GM19395 (cell line): ENCODE measurements at regions not wholly inside any gene's neighbourhood (a gene's known extent, or its start where the extent isn't known, plus 50 kb on each side); places are given as distances from the start of the nearest gene placed in this dataset.
"Not testable (repeated sequence)": the region's sequence is repeated elsewhere in the genome, so short reads cannot be mapped to it uniquely, and the experiment has no call there.

Experiments
- ATAC-seq: cut with Tn5 transposase; IDR thresholded peaks from one replicate; pipeline ENCODE4 v1.9.1; 2021; ENCODE audit warnings: mild to moderate bottlenecking, moderate library complexity; ENCODE audit not compliant: unreplicated experiment

DNA sequence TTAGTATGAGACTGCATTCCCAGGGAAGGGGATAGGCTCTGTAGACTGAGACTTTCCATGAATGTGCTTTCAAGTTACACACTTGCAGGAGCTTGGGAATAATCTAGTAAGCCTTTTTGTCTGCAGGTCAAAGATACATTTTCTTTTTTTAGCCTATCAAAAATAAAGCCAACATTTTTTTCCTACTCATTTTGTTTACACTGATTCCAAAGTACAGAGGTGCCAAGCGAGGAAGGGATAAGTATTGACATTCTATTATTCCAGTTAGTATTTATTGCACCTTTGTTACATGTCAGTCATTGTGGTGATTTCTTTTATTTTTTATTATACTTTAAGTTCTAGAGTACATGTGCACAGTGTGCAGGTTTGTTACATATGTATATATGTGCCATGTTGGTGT is 413.0 kb upstream of the CHORDC1 start:
- ATAC-seq, result no peak

DNA sequence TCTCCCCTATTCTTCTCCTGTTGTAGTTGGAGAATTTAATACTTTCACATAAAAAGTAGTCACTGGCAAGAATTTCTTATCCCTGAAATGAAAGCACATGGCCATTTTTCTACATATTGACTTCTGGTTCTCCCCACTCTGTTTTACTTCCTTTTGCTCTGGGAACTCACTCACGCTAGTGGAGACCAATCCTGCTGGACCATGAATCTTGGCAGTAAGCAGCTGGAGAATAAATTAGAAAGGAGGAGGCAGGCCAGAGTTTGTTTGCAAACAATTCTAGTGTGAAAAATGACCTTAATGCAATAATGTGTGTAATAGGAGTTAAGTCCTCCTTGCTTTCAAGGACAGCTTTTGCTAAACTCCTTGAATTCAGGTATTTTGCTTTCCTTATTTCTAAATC is 412.3 kb upstream of the CHORDC1 start:
- ATAC-seq, result no peak

DNA sequence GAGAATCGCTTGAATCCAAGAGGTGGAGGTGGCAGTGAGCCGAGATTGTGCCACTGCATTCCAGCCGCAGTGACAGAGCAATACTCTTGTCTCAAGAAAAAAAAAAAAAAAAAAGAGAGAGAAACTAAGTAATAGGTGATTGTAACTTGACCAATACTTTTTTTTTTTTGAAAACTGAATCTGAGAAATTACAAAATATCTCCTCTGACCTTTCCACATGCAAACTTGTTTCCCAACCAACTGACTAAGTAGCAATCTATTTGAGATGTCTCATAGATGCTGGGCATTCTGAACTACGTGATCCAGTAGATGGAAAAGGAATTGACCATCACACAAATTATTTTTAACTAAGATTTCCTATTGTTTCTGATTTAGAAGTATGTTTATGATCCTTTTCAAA is 407.3 kb upstream of the CHORDC1 start:
- no peak for ATAC-seq

DNA sequence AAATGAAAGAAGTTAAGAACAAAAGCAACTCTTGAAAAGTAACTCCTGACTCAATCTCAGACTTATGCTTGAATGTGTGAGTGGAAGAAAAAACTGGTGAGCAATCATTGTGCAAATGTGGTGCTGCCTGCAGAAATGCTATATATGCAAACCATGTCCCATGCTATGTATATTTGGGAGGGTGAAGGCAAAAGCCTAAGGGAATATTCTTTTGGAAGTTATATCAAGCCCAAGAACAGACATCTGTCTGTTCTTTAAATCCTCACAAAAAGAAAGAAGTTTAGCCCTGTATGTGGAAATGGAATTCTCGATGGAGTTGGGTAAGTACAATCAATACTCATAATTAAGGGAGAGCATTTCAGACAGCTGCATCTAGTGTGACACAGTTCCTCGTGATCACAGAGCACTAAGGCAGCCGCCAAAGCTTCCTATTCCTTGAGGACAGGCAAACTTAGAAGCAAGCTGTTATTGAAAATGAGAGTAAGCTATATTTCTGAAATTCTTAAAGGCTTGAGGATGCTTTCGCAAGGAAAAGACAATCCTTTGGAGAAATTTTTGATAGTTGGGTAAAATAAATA is 406.5 kb upstream of the CHORDC1 start:
- no peak for ATAC-seq

DNA sequence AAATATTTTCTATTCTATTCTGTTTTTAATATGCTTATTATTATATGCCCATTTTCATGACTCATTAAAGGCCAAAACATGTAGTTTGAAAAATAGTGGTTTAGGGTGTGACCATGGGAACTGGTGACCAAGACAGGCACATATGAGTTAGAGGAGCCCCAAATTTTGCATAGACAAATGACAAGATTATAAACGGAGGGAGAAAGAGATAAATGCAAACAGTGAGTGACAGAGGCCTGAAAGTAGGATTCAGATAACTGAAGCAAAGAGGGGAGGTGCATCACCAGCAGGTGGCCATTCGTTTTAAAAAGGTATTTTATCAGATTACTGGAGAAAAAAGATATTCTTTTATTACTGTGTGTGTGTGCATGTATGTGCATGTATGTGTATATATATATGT is 391.5 kb upstream of the CHORDC1 start:
- ATAC-seq, result no peak

DNA sequence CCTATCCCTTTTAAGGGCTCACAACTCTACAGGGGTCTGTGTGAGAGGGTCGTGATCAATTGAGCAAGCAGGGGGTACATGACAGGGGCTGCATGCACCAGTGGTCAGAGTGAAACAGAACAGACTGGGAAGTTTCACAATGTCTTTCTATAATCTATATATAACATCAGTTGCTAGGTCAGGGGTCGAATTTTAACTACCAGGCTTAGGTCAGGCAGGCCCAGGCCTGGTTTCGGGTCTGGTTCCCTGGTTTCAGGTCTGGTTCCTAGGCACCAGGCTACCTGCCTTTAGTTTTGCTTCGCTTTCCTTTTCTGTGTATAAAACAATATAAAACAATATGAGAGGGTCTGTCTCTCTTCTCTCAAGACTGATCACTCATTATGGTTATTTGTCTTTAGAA is 390.2 kb upstream of the CHORDC1 start:
- not testable (repeated sequence) for ATAC-seq

DNA sequence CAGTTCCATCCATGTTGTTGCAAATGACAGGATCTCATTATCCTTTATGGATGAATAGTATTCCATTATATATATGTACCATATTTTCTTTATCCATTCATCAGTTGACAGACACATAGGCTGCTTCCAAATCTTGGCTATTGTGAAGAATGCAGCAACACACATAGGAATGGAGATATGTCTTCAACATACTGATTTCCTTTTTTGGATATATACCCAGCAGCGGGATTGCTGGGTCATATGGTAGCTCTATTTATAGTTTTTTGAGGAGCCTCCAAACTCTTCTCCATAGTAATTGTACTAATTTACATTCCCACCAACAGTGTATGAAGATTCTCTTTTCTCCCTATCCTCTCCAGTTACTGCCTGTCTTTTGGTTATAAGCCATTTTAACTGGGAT is 383.9 kb upstream of the CHORDC1 start:
- ATAC-seq, result no peak

DNA sequence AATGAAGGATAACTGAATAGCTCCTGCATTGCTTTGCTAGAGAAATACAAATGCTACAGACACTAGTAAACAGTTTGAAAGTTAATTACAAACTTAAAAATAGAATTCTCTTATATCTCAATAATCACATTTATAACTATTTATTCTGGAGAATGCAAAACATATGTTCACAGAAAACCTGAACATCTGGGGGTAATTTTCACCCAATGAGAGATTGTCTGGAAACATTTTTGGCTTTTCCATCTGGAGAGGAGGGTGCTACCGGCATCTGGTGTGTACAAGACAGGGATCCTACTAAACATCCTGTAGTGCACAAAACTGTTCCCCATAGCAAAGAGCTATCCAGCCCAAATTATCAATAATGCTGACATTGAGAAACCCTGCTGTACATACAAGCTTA is 378.4 kb upstream of the CHORDC1 start:
- ATAC-seq, result no peak

DNA sequence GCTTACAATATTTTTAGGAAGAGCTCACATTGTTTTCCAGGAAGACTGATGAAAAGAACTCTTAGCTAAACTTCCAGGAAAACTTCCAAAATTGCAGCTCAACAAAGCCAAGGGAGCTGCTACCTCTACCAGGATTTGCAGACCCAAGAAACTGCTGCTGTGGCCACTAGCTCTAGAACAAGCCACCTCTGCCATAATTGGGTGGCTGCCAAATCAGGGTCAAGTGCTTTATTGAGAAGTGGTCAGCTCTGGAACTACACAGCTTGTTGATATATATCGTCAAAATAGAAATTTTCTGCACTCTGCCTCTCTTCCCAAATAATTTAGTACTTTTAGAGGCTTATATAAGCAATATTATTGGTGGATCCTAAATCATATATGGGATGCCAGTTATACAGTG is 371.8 kb upstream of the CHORDC1 start:
- ATAC-seq, result no peak

DNA sequence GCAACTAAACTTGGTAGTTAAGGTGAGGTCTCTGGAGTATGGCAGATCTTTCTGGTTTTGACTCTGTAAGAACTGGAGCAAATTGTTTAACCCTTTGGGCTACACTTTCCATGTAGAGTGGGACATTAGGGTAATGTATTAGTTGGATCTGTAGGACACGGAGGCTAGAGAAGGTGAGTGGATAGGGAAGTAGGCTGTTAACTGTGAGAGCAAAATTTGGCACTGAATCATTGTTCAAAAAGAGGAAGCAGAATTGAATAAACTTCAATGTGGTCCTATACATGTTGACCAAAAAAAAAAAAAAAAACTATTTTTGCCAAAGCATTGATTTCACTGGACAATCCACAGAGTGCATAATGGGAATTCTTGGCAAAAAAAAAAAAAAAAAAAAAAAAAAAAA is 370.2 kb upstream of the CHORDC1 start:
- ATAC-seq, result no peak

DNA sequence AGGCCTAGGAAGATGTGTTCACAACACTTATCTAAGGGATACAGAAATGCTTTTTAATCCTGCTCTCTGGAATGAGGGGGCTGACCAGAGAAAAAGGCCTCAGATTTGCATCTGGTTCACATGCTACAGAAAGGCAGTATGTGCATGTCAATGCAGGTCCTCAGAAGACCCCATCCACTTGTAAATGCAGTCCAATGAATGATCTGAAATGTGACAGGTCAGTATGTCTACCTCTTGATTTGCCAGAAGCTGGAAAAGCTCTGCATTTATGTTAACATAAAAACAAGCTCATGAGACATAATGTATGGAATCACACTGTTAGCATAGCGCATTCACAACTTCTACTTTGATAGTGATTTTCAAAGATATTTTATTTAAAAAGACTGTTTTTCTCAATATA is 367.4 kb upstream of the CHORDC1 start:
- ATAC-seq, result no peak

DNA sequence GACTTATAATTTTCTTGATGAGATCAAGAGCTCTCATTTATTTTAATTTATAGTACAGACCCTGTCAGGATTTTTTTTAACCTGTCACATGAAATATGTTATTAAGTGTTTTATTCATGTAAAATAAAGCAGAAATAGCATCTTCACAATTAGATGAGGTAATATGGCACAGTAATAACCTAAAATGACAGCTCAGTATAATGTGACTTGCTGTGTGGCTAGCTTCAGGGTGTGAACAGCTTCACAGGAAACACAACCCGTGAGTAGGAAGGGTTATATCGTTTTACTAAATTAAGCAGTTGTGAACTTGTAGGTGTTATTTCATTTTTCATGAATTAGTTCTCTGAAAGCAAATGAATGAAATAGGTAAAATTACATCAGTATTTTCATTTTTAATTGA is 366.9 kb upstream of the CHORDC1 start:
- ATAC-seq, result no peak

DNA sequence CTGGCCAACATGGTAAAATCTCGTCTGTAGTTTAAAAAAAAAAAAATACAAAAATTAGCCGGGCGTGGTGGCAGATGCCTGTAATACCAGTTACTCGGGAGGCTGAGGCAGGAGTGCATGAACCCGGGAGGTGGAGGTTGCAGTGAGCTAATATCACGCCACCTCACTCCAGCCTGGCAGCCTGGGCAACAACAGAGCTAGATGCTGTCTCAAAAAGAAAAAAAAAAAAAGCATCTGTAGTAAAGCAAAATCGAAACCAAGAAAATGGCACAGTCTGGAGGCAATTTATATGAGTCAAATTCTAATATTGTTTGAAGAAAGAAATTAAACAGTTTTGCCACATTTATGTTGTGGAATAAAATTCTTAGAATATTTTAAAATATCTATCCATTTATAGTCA is 365.0 kb upstream of the CHORDC1 start:
- ATAC-seq, result no peak

DNA sequence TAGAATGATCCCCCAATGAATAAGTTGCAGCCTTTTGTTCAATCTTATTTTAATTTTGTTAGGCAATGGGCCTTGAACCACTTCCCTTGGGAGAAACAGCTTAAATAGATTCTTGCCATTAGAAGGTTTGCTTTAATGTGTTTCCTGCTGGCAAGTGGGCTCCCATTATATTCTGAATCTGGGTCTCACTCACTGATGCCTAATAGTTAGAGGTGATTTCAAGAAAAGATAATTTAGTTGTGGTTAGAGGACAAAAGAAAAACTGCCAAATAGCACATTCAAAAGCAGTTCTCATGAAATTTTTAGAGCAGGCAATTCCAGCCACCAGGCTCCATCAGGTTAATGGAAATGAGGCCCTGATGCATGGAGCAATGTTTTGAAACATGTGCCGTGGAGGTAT is 362.6 kb upstream of the CHORDC1 start:
- no peak for ATAC-seq

DNA sequence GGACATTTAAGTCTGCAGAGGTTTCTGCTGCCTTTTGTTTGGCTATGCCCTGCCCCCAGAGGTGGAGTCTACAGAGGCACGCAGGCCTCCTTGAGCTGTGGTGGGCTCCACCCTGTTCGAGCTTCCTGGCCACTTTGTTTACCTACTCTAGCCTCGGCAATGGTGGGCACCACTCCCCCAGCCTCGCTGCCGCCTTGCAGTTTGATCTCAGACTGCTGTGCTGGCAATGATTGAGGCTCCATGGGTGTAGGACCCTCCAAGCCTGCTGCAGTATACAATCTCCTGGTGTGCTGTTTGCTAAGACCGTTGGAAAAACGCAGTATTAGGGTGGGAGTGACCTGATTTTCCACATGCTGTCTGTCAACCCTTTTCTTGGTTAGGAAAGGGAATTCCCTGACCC is 360.1 kb upstream of the CHORDC1 start:
- not testable (repeated sequence) for ATAC-seq

DNA sequence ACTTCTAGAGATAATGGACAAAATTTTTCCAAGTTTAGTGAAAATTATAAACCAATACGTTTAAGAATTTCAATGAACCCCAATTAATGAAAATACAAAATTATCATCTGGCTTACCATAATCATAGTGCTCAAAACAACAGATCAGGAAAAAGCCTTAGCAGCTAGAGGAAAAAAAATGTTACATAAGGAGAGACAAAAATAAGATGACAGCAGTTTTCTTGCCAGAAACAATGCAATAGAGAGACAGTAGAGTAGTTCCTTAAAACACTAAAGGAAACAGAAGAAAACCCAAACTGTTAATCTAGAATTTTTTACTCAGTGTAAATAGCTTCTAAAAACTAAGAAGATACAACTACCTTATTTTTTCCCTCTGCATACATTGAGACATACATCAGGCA is 341.7 kb upstream of the CHORDC1 start:
- no peak for ATAC-seq

DNA sequence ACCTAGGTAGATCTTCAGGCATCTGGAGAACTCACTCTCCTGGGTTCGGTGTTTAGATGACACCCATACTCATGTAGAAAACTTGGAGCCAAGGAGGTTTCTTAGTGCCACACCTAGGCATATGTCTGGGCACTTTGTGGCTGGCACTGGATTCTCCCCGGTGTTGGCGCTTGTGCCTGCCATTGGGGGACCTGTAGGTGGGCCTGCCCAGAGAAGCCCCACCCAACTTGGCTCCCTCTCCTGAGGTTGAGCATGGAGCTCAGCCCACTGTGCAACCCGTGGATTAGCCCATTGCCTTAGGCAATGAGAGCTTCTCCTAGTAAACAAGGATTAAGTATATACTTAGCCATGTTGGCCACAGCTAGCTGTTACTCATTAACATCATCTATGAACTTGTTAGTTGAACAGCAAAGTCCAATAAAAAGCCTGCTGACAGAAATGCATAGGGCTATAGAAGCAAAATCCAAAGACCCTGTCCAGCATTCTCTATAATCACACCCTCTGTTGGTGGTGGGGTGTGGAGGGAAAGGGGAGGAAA is 335.5 kb upstream of the CHORDC1 start:
- ATAC-seq, result no peak

DNA sequence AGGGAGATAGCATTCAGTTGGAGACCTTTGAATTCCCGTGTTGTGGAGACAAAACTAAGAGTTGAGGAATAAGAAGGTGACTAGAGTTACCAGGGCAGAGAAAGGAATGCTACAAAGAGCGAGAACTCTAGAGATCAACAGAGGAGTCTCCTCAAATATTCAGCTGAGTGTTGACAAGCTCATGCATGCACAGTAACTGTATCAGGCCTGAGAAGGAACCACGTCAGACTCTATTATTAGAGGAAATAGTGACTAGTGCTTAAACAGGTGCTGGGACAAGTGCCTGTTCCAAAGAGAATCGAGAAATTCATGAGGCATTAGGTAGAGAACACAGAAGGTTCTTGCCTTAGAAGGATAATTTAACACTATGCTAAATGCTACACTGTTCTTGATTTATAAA is 333.8 kb upstream of the CHORDC1 start:
- no peak for ATAC-seq

DNA sequence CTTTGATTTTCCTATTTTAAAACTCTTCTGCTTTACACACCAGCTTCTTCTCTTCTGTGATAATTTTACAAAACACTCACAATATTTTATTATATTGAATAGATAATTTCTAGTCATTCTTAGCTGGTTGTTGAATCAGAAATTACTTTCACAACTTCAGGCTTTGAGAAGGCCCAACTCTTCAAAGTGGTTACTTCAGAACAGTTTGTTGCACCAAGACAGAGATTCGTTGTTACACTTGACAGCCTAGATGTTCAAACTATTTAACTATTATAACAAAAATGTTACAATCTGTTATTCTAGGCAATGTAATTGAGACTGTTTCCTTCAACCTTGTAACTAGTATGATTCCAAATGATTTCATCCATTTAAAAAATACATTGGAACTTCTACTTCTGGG is 333.2 kb upstream of the CHORDC1 start:
- no peak for ATAC-seq

DNA sequence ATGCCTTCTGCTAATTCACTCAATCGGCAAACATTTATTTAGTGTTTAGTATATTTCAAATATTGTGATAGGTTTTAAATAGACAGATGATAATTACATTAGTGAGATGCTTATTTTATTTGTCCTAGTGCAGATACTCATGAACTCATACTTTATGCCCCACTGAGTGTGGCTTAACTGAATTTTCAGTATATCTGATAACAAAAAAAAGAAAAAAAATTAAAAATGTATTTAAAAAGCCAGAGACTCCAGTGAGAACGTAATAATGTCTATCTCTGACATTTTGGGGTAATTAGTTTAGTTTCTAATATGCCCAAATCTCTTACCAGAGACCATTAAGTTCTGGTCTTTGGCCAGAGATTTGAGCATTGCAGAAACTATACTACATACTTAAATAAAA is 332.6 kb upstream of the CHORDC1 start:
- ATAC-seq, result no peak

DNA sequence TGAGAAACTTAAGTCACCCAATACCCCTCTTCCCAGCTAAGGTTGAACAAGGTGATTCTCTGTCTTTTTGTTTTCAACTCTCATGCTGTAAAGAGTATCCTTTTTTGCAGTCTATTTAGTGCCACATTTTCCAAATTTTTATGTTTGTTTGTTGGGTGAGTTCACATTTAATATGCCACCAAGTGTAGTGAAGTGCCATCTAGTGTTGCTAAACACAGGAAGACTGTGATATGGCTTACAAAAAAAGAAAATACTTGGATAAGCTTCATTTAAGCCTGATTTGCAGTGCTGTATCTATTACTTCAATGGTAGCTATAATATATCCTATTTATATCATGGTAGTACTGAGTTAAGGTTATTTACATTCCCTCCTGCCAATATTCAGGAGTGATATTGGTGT is 319.2 kb upstream of the CHORDC1 start:
- no peak for ATAC-seq

DNA sequence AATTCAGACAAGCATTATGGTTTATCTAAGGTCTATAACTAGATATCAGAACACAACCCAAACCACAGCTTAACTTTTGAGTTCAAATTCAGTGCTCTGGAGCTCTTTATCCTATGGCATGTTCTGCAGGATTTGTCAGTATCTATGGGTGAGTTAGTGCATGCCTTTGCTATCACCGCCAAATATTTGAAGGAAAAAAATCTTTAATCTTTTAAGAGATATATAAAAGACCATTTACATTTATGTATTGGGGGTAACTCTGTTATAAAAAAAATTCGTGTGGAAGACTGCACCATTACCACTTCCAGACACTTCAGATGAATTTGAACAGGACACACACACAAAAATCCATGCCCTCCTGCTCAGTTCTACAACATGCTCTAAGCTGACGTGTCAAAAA is 313.5 kb upstream of the CHORDC1 start:
- no peak for ATAC-seq

DNA sequence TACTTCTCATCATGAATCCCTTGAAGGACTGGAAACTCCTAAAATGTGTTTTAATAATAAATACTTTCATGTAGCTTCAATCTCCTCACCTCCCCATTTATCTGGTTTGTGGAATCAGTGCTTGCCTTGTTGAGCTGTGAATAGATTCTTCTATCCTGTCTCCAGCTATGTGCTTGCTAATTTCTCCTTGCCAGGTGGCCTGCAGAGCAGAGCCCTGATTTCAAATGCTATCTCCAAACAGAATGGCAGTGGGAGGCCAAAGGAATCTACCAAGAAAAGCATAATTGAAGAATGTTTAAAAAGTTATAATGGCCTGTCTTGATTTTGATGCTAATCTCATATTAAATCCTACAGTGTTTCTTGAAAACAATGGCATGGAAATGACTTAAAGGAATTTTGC is 309.3 kb upstream of the CHORDC1 start:
- no peak for ATAC-seq

DNA sequence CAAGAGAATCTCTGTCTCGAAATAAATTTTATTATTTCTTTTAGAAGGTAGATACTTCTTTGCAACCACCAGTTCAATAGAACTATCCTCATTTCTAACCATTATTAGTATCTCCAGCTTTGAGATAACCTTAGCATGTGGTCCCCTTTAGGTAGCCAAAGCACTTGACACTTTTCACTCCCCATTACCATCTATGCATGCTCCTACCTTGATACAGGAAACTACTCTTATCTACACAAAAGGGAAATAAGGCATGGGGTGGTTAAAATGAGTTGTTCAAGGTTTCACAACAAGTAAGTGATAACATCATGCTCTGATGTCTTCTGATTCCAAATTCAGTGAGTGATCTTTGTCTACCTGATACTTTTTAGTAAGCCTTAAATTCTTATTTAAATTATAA is 308.2 kb upstream of the CHORDC1 start:
- no peak for ATAC-seq
